ENCODE measurements at regions not wholly inside any gene's neighbourhood (a gene's known extent, or its start where the extent isn't known, plus 50 kb on each side); places are given as distances from the start of the nearest gene placed in this dataset.

- peak; percentile 42 for DNase-seq (ENCODE audit: low spot score)
These were observed 92.3 kb upstream of the PKDCC start for GRCh38 chr2:41955316-41956043.

DNA sequence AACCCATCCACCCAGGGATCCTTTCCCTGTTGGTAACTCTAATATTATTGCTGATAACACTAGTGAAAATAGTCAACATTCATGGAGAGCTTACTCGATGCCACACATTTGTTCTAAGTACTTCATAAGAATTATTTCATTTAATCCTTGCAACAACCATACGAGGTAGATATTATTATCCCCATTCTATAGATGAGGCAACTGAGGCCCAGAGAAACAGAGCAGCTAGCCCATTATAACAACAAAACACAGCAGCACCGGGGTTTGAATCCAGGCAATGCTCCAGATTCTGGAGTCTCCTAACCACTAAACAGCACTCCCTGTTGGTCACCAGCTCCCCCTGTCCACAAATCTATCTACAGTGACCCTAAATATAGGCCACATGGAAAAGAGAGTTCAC, 90.4 kb upstream of the PKDCC start:
- no peak for DNase-seq (ENCODE audit: low spot score)

DNA sequence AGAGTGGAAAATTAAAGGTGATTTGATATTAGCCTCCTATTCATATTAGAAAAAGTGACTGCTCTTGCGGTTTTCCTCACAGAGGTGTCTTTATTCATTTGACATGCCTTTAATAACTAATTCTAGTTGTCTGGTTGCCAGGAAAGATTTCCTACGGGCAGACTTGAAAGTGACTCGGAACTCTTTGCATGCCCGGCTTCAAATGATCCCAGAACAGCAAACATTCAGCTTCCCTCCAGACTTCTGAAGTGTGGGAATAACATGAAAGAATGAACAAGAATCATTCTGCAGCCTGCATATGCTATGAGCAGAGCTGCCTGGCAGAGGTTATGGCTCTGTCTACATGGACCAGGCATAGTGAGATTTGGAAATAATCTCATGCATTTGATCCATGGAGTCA, 89.6 kb upstream of the PKDCC start:
- DNase-seq (ENCODE audit: low spot score) = no peak

DNA sequence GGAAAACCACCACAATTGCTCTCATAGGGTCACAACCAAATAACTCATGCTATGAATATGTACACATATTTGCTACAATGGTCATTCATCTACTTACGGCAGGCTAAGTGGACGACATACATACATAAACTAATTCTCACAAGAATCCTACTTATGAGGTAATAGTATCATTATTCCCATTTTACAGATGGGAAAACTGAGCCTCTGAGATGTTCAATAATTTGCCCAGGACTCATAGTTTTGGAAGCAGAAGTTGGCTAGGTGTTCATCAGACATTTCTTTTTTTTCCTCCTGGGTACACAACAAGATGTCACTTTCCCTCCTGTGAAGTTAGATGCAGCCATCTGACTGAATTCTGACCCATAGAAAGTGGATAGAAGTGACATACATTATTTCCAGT, 89.0 kb upstream of the PKDCC start:
- no peak for DNase-seq (ENCODE audit: low spot score)

- DNase-seq (ENCODE audit: low spot score) = no peak
These were observed 88.1 kb upstream of the PKDCC start for GRCh38 chr2:41959760-41960159.

GRCh38 chr2:41962922-41963622, 84.7 kb upstream of the PKDCC start:
- no peak for DNase-seq (ENCODE audit: low spot score)

DNA sequence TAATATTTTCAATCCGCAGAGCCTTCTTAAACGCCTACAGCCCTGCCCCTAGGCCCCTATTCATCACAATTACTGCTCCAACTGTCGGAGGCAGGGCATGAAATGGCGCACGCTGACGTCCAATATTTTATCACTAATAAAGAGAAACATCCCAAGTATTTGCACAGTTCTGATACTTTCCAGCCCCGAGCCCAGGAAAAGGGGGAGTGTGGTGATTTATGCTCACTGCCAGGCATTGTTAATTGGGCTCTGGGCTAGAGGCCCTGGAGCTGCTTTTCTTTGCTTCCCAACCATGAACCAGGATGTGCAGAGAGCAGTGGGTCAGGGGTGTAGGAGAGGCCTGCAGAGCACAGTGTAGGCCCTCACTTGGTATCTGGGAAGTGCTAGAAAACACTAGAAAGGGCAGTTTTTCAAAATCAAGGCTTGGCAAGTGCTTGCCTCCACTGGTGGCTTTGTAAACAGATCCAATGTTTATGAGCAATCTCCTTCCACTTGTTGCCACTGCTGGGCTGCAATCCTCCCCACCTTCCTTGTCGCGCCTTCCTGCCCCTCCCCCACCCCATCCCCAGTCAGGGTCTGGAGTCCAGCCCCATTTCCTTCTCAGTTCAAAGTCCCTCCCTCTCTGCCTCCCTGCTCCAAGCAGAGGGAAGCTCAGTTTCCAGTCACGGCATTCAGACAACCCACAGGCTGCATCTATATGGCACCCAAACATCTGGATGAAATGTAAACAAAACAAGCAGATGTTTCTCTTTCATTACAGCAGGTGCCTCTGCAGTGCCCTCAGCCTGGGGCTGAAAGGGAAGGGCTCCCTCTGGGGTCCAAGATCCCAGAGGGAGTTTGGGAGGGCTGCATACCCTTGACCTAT, 83.9 kb upstream of the PKDCC start:
- no peak for DNase-seq (ENCODE audit: low spot score)

DNA sequence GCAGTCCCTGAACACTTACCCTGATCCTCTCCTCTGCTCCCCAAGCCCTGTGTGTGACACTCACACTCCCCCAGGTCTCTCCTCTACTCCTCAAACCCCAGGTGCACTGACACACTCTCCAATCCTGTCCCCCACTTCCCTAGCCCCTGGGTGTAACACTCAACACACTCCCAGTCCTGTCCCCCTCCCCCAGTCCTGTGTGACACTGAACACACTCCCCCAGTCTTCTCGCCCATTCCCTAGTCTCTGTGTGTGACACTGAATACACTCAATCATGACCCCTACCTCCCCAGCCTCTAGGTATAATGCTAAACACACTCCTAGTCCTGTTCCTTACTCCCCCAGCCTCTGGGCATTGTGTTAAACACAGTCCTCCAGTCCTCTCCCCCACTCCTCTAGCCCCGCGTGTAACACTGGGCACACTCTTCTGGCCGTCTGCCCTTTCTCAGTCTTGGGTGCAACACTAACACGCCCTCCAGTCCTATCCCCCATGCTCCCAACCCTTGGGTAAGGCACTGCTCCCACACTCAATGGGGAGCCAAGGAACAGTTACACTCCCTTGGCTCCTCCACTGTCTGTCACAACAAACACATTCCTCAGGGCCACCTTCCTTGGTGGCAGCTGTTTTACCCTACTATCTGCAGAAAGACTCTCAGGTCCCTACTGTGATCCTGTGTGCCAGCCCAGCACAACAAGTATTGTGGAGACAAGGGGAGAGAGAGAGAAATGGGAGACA, 82.5 kb upstream of the PKDCC start:
- DNase-seq (ENCODE audit: low spot score) = no peak

GRCh38 chr2:41965909-41966295, 81.9 kb upstream of the PKDCC start:
- no peak for DNase-seq (ENCODE audit: low spot score)

GRCh38 chr2:41966431-41966893, 81.4 kb upstream of the PKDCC start:
- peak; percentile 85 for DNase-seq (ENCODE audit: low spot score)

- peak; percentile 83 for DNase-seq (ENCODE audit: low spot score)
These were observed 80.9 kb upstream of the PKDCC start for GRCh38 chr2:41966920-41967319.

- DNase-seq (ENCODE audit: low spot score) = no peak
These were observed 80.2 kb upstream of the PKDCC start for GRCh38 chr2:41967476-41968181.

GRCh38 chr2:41968182-41968578, 79.6 kb upstream of the PKDCC start:
- no peak for DNase-seq (ENCODE audit: low spot score)

DNA sequence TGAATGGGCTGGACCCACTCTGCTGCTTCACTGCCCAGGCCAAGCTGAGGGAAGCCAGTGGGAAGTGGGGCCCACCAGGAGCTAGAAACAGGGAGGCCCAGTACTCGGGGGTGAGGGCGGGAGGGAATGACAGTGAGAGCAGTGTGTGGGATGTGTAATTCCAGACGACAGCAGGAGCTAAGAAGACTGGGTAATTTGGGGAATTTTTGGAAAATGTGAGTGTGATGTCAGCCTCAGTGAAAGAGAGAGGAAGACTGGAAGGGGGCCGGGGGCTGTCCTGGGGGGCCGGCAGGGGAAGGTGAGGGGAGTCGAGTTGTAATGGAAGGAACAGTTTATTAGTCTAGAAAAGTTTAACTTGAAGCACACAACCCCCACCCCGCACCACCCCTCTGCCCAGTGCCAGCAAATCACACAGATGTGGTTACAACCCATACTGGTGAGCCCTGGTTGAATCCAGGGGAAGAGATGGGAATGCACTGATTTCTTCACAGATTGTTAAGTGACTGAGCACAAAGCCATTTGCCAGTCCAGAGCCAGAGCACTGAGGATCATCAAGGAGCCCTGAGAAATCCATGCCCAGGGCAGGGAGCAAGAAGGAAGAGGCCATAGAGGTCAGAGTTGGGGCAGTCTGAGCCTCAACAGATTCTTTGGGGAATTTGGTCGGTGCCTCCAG, 76.7 kb upstream of the PKDCC start:
- DNase-seq (ENCODE audit: low spot score) = no peak

DNA sequence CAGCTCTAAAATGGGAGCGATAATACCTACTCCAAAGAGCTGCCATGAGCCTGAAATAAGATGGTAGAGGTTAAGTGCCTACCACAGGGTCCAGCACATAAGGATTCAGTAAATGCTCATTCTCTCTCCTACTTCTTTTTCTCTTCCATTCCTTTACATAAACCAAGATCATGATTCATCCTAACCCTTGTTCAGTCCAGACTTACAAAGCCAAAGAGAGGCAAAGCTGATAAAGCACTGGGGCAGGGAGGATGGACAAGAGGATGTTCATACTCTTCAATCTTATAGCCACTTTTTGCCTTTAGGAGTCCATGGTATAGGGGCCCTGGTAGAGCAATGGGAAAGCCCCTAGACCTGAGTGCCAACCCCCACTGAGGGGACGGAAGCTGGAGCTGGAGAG, 75.6 kb upstream of the PKDCC start:
- no peak for DNase-seq (ENCODE audit: low spot score)

DNA sequence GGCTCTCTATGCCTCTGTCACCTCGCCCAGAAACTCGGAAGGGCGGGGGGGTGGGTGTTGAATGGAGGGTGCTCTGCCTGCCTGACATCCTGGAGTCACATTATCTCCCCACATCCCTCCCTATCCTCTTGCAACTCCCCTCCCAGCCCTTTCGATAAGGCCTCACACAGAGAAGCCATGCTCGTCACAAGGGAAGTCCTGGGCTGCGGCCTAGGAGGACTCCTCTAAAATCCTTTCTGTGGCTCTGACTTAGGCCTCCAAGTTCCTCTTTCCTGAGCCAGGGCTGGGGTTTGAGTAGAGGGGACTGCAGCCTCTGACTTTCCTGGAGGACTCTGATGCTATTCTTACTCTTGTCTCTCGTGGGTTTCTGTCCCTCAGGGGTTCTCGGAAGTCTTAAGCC, 75.0 kb upstream of the PKDCC start:
- no peak for DNase-seq (ENCODE audit: low spot score)

DNA sequence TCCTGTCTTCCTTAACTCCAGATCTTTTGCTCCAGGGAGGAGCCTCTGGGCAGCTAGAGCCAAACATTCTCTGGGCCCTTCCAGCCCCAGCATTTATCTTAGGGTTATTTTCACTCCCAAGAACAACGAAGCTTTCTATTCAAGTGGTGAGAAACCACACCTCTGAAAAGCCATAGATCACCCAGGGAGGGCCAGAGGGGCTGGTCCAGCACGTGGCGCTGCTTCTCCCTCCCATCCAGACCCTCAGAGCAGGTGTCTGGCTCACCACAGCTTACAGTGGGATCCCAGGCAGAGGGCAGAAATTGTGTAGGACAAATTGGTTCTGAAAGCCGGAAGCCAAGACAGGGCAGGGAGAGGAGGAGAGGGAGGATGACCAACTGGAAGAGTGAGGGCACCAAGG, 74.0 kb upstream of the PKDCC start:
- no peak for DNase-seq (ENCODE audit: low spot score)

- DNase-seq (ENCODE audit: low spot score) = no peak
These were observed 66.4 kb upstream of the PKDCC start for GRCh38 chr2:41981417-41981816.

GRCh38 chr2:41985573-41986095, 62.2 kb upstream of the PKDCC start:
- DNase-seq (ENCODE audit: low spot score) = no peak

DNA sequence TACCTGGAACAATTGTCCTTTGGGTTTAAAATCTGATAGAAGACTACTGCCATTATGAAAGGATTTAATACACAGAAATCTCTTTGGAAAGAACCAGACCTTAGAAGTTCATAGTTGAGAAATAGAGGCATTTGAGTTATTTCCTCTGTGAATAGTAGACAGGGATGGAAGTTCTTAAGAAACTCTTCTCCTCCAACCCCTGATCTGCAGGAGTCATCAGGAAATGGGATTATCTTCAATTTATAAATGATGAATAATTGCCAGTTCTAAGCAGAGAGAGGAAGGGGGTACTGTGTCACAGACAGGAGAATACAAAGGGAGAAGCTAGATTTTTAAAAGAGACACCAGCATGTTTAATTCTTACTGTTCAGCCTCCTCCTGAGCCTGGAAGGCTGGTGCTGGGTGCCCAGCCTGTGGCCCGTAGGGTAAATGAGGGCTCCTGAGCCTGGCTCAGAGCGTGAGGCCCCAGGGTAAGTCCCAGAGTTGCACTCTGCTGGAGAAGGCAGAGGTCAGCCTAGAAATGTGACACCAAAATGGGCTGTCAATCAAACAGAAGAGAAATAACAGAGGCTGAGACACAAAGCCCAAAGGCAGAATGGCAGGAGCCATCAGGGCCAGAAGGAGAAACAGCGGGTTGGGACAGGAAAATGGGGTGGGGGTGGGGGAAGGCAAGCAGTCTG, 58.2 kb upstream of the PKDCC start:
- no peak for DNase-seq (ENCODE audit: low spot score)
